ENCODE measurements at regions not wholly inside any gene's neighbourhood (a gene's known extent, or its start where the extent isn't known, plus 50 kb on each side); places are given as distances from the start of the nearest gene placed in this dataset.

DNA sequence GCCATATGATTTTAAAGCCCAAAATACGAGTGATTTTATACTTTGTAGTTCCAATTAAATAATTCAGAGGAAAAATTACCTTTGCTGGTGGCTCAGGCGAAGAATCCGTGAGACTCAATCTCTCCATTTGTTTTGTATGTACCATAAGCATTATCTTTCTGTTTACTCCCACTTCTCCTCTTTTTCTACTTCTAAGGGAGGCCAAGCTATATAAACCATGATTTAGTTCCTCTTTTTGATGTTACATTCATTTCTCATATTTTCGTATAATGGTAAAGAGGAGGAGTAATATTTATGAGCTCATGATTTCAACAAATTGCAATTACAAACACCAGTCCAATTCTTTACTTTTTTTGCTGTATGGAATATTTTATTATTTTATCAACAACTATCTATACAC is 50.6 kb upstream of the TES start:
- TF ChIP-seq POLR2A (IDR thresholded peaks at IDR 0.05; ENCODE audit: low read length) (no peak), GATA1 (IDR thresholded peaks at IDR 0.05; ENCODE audit: low read depth, low read length) (no peak)
